Suprapubic skin (tissue), 4 donors: ENCODE measurements at regions not wholly inside any gene's neighbourhood (a gene's known extent, or its start where the extent isn't known, plus 50 kb on each side); places are given as distances from the start of the nearest gene placed in this dataset.

Experiments
- DNase-seq, 2 donors: peaks; one replicate each; pipeline ENCODE4 v3.0.0-alpha.2; 2019; ENCODE audit warnings: low spot score in 2 of 2
- H3K27ac ChIP-seq: fragments of 200-600 bp; sonication (generic); one replicate; pipeline ENCODE4 v1.5.1; 2019
- H3K27me3 ChIP-seq: fragments of 200-600 bp; sonication (generic); one replicate; pipeline ENCODE4 v1.5.1; 2019
- H3K36me3 ChIP-seq: fragments of 200-600 bp; sonication (generic); one replicate; pipeline ENCODE4 v1.5.1; 2019
- H3K4me1 ChIP-seq: fragments of 200-600 bp; sonication (generic); one replicate; pipeline ENCODE4 v1.5.1; 2019
- H3K4me3 ChIP-seq: fragments of 200-600 bp; sonication (generic); one replicate; pipeline ENCODE4 v1.5.1; 2019; ENCODE audit warnings: mild to moderate bottlenecking
- H3K9me3 ChIP-seq: fragments of 200-600 bp; sonication (generic); one replicate; pipeline ENCODE4 v1.5.1; 2019
- CTCF ChIP-seq, 2 donors: fragments of 200-600 bp in 1 of 2; fragments of 450-650 bp in 1 of 2; sonication (generic) in 1 of 2; IDR thresholded peaks; one replicate each; pipeline ENCODE4 v1.5.1; 2016 to 2019; ENCODE audit warnings: antibody characterized with exemption in 2 of 2, mild to moderate bottlenecking in 1 of 2, moderate library complexity in 1 of 2
- EP300 ChIP-seq: sonication (generic); formaldehyde crosslinking; IDR thresholded peaks from one replicate; pipeline ENCODE4 v1.6.1; 2017; ENCODE audit warnings: antibody characterized with exemption
- POLR2A ChIP-seq, 2 donors: fragments of 450-650 bp; IDR thresholded peaks; one replicate each; pipeline ENCODE4 v1.6.1; 2017; ENCODE audit warnings: antibody characterized with exemption in 2 of 2, mild to moderate bottlenecking in 2 of 2, moderate library complexity in 2 of 2
- POLR2AphosphoS5 ChIP-seq, 3 donors: sonication (generic); formaldehyde crosslinking; IDR thresholded peaks; one replicate each; pipeline ENCODE4 v1.6.1; 2017; ENCODE audit warnings: antibody characterized with exemption in 3 of 3
- WGBS: methylation state at CpG from one replicate; pipeline ENCODE4 v1.1.5; 2018; 5-methylcytosine and 5-hydroxymethylcytosine counted together

DNA sequence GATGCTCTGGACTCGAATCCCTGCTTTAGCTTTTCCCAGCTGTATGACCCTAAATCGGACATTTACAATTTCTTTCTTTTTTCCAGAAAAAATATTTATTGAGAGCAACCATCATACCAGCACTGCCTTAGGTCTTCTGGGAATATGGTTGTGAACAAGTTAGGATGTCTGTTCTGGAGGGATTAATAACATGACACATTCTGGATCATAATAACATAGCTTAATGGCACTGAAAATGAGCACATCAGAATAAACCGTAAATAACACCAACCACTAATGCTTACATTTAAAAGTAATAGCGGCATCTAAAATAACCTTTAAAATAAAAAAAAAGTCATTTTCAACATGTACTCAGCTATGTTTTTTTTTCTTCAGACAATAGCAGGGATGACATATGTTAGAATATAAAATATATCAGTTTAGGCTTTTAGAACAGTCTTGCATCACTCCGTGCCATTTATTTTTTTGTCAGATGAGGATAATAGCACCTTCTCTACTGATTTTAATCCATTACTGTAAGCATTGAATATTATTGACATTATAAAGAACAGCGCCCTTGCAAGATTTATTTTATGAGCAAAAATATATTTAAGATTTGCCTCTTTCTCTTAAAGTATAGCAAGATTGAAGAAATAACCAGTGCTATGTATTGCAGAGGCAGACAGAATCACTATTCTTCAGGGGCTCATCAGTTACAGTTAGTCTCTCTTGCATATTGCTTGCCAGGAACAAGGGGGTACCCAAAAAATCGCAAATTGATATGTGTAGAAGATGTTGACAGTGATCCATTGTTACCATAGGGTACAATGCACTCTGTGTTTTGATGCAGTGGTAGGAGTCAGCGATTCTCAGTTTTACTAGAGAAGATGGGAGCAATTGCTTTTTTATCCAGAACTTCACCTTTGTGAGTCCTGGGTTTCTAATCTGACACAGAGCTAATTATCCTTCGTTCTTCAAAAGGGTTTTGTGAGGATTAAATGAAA is 168.4 kb upstream of the NR3C1 start:
- 90% methylated on average over 9 of the region's 9 CpGs for WGBS
- no peaks in the 10 kb centered on the region for H3K4me1 ChIP-seq
- H3K27ac ChIP-seq: no peak overlapping the region
- no peaks in the 10 kb centered on the region for H3K36me3 ChIP-seq
- no peak for DNase-seq
- no peaks in the 10 kb centered on the region for H3K27me3 ChIP-seq
- TF ChIP-seq POLR2AphosphoS5 (IDR thresholded peaks at IDR 0.05) (no peak), CTCF (IDR thresholded peaks at IDR 0.05) (no peak), POLR2A (IDR thresholded peaks at IDR 0.05) (no peak), EP300 (no peak)
- H3K9me3 ChIP-seq: no peaks in the 10 kb centered on the region
- H3K4me3 ChIP-seq: no peak overlapping the region

DNA sequence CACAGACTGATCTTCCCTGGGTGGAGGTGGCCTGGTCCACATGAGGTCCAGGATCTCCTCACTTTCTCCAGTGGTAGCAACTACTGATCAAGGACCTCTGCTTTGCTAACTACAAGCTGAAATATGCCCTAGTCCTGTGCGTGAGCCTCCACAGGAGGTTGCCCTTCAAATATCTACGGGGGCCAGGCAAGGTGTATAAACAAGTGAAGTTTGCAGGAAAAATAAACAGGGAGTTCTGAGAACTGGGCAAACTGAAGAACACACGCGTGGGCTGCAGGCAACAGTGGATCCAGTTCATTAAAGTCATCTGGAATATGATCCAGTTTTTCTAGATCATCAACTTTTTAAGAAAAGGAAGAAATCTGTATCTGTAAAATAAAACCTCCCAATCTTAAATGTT is 167.5 kb upstream of the NR3C1 start:
- DNase-seq: no peak
- Histone ChIP-seq H3K9me3 (no peaks in the 10 kb centered on the region), H3K27me3 (no peaks in the 10 kb centered on the region), H3K4me3 (no peak overlapping the region), H3K4me1 (no peaks in the 10 kb centered on the region), H3K27ac (no peak overlapping the region), H3K36me3 (no peaks in the 10 kb centered on the region)
- TF ChIP-seq POLR2AphosphoS5 (IDR thresholded peaks at IDR 0.05): no peak
- no peak for TF ChIP-seq POLR2A (IDR thresholded peaks at IDR 0.05)
- no peak for TF ChIP-seq EP300
- no peak for TF ChIP-seq CTCF (IDR thresholded peaks at IDR 0.05)
- WGBS: 78% methylated on average over 4 of the region's 4 CpGs

DNA sequence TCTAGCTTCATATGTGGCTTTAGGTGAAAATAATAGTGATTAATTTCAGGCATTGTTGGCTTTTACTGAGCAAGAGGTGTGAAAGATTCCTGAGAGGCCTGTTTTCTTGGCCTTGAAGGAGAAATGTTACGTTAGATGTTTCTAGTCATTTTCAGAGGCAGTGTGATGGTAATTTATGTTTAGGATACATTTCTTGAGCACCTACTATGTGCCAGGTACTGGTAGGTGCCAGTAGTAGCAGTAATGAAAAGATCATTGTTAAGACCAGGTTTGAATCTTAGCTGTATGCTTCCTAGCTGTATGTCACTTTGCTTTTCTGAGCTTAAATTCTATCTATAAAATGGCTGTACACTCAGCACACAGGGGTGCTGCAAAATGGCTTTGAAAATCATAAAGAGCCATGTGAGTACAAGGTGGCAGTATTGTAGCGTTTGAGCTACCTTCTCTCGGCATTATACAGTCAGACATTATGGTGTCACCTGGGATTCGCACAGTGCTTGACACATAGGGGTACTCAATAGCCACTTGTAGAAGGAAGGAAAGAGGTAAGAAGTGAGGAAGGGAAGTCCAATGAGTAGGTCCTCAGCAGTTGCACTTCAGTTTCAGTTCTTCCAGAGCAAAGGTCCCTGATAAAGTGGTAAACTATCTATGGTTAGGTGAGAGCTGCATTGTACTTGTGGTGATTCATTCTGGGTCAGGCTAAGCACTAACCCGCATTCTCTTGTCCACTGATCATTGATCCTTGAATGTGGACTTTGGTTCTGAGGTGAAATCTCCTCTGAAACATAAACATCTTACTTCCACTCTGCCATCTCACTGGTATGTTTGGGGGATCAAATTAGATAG is 166.5 kb upstream of the NR3C1 start:
- Histone ChIP-seq H3K4me1 (no peaks in the 10 kb centered on the region), H3K4me3 (no peak overlapping the region), H3K27ac (no peak overlapping the region), H3K27me3 (no peaks in the 10 kb centered on the region), H3K9me3 (no peaks in the 10 kb centered on the region), H3K36me3 (no peaks in the 10 kb centered on the region)
- TF ChIP-seq CTCF (IDR thresholded peaks at IDR 0.05): no peak
- TF ChIP-seq POLR2AphosphoS5 (IDR thresholded peaks at IDR 0.05): no peak
- TF ChIP-seq POLR2A (IDR thresholded peaks at IDR 0.05): no peak
- no peak for TF ChIP-seq EP300
- no peak for DNase-seq
- WGBS: 94% methylated on average over 5 of the region's 5 CpGs

DNA sequence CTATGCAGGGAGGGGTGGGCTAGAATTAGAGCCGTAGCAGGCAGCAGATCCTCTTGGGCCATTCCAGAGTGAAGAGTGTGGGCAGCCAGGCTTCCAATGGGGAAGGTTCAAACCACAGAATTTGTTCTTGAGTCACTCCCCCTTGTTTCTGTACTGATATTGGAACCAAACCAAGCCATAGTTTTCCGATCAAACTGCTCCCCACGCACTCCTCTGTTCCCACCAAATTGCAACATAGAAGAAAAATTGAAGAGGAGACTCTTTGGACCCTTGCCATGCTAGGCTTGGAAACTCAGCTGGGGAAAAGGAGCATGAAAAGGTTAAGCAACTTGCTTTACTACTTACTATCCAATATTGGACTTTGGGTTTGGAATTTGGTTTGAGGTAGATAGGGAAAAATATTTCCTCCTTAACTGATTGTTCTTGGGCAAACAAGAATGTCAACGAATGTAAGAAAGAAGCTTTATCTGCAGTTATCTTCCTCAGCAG is 165.8 kb upstream of the NR3C1 start:
- Histone ChIP-seq H3K27me3 (no peaks in the 10 kb centered on the region), H3K4me1 (no peaks in the 10 kb centered on the region), H3K4me3 (no peak overlapping the region), H3K36me3 (no peaks in the 10 kb centered on the region), H3K27ac (no peak overlapping the region), H3K9me3 (no peaks in the 10 kb centered on the region)
- 70% methylated on average over 4 of the region's 4 CpGs for WGBS
- DNase-seq: no peak
- TF ChIP-seq POLR2A (IDR thresholded peaks at IDR 0.05) (no peak), CTCF (IDR thresholded peaks at IDR 0.05) (no peak), EP300 (no peak), POLR2AphosphoS5 (IDR thresholded peaks at IDR 0.05) (no peak)
